GM23338 (cell line): ENCODE measurements at regions not wholly inside any gene's neighbourhood (a gene's known extent, or its start where the extent isn't known, plus 50 kb on each side); places are given as distances from the start of the nearest gene placed in this dataset.
A peak's percentile ranks its signal among the peaks of the same experiment; 100 is the strongest.

Experiments
- ATAC-seq: fragments of 200-7000 bp; cut with Tn5 transposase; 3 replicates; pipeline ENCODE4 v1.9.1; 2020
- DNase-seq: peaks from one replicate; pipeline ENCODE4 v3.0.0-alpha.2; 2015; ENCODE audit warnings: low spot score
- H2AFZ ChIP-seq: fragments of 200-600 bp; sonication (generic); 2 replicates; pipeline ENCODE4 v1.8.0; 2016; ENCODE audit warnings: antibody characterized with exemption, mild to moderate bottlenecking, moderate library complexity
- H3F3A ChIP-seq: fragments of 200-600 bp; sonication (generic); replicated peaks from 2 replicates; pipeline ENCODE4 v1.8.0; 2017; ENCODE audit warnings: antibody characterized with exemption, mixed run types, low read depth
- H3K27ac ChIP-seq: fragments of 200-600 bp; sonication (generic); 2 replicates; pipeline ENCODE4 v1.6.1; 2016; ENCODE audit warnings: low read depth
- H3K27me3 ChIP-seq: fragments of 200-600 bp; sonication (generic); 2 replicates; pipeline ENCODE4 v1.8.0; 2016; ENCODE audit warnings: mild to moderate bottlenecking, mixed run types, moderate library complexity; ENCODE audit not compliant: insufficient read depth
- H3K36me3 ChIP-seq: fragments of 200-600 bp; sonication (generic); 2 replicates; pipeline ENCODE4 v1.8.0; 2016; ENCODE audit warnings: mild to moderate bottlenecking; ENCODE audit not compliant: insufficient read depth
- H3K4me1 ChIP-seq: fragments of 200-600 bp; sonication (generic); 2 replicates; pipeline ENCODE4 v1.8.0; 2016; ENCODE audit warnings: mild to moderate bottlenecking, moderate library complexity; ENCODE audit not compliant: insufficient read depth
- H3K4me2 ChIP-seq: fragments of 200-600 bp; sonication (generic); 2 replicates; pipeline ENCODE4 v1.7.1; 2017; ENCODE audit warnings: mixed run types
- H3K4me3 ChIP-seq: fragments of 200-600 bp; sonication (generic); 2 replicates; pipeline ENCODE4 v1.6.1; 2016; ENCODE audit warnings: mixed run types
- H3K79me2 ChIP-seq: fragments of 200-600 bp; sonication (generic); replicated peaks from 2 replicates; pipeline ENCODE4 v1.8.0; 2017; ENCODE audit warnings: mild to moderate bottlenecking; ENCODE audit not compliant: insufficient read depth
- H3K9me2 ChIP-seq: fragments of 200-600 bp; sonication (generic); 2 replicates; pipeline ENCODE4 v1.8.0; 2017; ENCODE audit not compliant: insufficient read depth
- H4K20me1 ChIP-seq: fragments of 200-600 bp; sonication (generic); replicated peaks from 2 replicates; pipeline ENCODE4 v1.8.0; 2017; ENCODE audit warnings: mild to moderate bottlenecking; ENCODE audit not compliant: insufficient read depth
- H3K27ac Mint-ChIP-seq: 2 replicates; pipeline ENCODE4 v1.8.0; 2020; ENCODE audit warnings: inconsistent platforms, mild to moderate bottlenecking, moderate library complexity, mixed read lengths
- H3K27me3 Mint-ChIP-seq: 3 replicates; pipeline ENCODE4 v1.8.0; 2022; ENCODE audit warnings: low read depth, mild to moderate bottlenecking, moderate library complexity, mixed read lengths, inconsistent platforms; ENCODE audit not compliant: insufficient read depth, poor library complexity
- H3K36me3 Mint-ChIP-seq: 3 replicates; pipeline ENCODE4 v1.8.0; 2021; ENCODE audit warnings: low read depth, mild to moderate bottlenecking, inconsistent platforms, moderate library complexity, mixed read lengths
- H3K4me1 Mint-ChIP-seq: 3 replicates; pipeline ENCODE4 v1.8.0; 2020; ENCODE audit warnings: mild to moderate bottlenecking, inconsistent platforms, mixed read lengths
- H3K4me3 Mint-ChIP-seq: 3 replicates; pipeline ENCODE4 v1.8.0; 2021; ENCODE audit warnings: moderate library complexity, mild to moderate bottlenecking, inconsistent platforms, mixed read lengths
- H3K9me3 Mint-ChIP-seq: 3 replicates; pipeline ENCODE4 v1.8.0; 2020; ENCODE audit warnings: moderate library complexity, mild to moderate bottlenecking, inconsistent platforms, mixed read lengths
- CREB1 ChIP-seq: fragments of 250-450 bp; sonication (Bioruptor Pico); IDR thresholded peaks from 2 replicates; pipeline ENCODE4 v1.5.0; 2020; ENCODE audit warnings: low read depth, mild to moderate bottlenecking, moderate library complexity
- EZH2 ChIP-seq: fragments of 200-600 bp; sonication (generic); IDR thresholded peaks from one replicate; pipeline ENCODE4 v1.8.0; 2017; ENCODE audit warnings: antibody characterized with exemption, mild to moderate bottlenecking, low read depth; ENCODE audit not compliant: unreplicated experiment
- EZH2phosphoT487 ChIP-seq: fragments of 200-600 bp; sonication (generic); IDR thresholded peaks from one replicate; pipeline ENCODE4 v1.8.1; 2018; ENCODE audit warnings: antibody characterized with exemption; ENCODE audit not compliant: unreplicated experiment
- JUNB ChIP-seq: IDR thresholded peaks from one replicate; pipeline ENCODE4 v1.6.1; 2016; ENCODE audit warnings: antibody characterized with exemption; ENCODE audit not compliant: unreplicated experiment
- NANOG ChIP-seq: IDR thresholded peaks from 2 replicates; pipeline ENCODE4 v1.6.1; 2016; ENCODE audit warnings: antibody characterized with exemption, borderline replicate concordance
- REST ChIP-seq: IDR thresholded peaks from one replicate; pipeline ENCODE4 v1.6.1; 2018; ENCODE audit warnings: antibody characterized with exemption; ENCODE audit not compliant: unreplicated experiment
- STAT1 ChIP-seq: IDR thresholded peaks from one replicate; pipeline ENCODE4 v1.6.1; 2016; ENCODE audit warnings: antibody characterized with exemption; ENCODE audit not compliant: unreplicated experiment
- ZNF114 ChIP-seq: fragments of 250-450 bp; sonication (Bioruptor Pico); IDR thresholded peaks from 2 replicates; pipeline ENCODE4 v1.5.0; 2020; ENCODE audit warnings: mild to moderate bottlenecking, moderate library complexity
- ZNF331 ChIP-seq: fragments of 250-450 bp; sonication (Bioruptor Pico); IDR thresholded peaks from 2 replicates; pipeline ENCODE4 v1.5.0; 2020; ENCODE audit warnings: low read depth, mild to moderate bottlenecking, moderate library complexity
- ZNF462 ChIP-seq: fragments of 250-450 bp; sonication (Bioruptor Pico); IDR thresholded peaks from 2 replicates; pipeline ENCODE4 v1.5.0; 2020; ENCODE audit warnings: mild to moderate bottlenecking, moderate library complexity
- TF ChIP-seq, protein P1 (sequence below), 2 experiments: fragments of 200-600 bp in 1 of 2; sonication (generic) in 1 of 2; conservative IDR thresholded peaks; 2 replicates each; pipeline versions ENCODE4 v1.5.1 to v1.6.1; 2016 to 2017; ENCODE audit warnings: antibody characterized with exemption in 2 of 2, low read depth in 2 of 2, mild to moderate bottlenecking in 2 of 2, moderate library complexity in 1 of 2

DNA sequence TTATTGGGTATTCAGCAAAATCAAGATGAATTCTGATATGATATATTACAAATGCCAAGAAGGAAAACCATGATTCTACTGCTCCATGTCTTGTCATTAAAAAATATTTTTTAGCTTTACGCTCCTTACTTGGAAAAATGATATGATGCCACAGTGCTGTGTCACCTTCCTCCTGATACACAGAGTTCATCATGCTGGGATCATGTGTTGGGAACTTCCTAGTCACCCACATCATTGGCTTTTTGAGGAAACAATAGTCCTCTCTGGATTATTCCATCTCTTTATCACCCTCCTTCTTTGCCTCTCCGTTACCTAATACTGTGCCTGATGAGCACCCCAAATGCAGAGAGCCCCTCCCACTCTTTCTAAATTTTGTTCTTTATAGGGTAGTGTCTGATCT is 94.3 kb upstream of the PFN2 start (continued):
- TF ChIP-seq, protein P1, sequence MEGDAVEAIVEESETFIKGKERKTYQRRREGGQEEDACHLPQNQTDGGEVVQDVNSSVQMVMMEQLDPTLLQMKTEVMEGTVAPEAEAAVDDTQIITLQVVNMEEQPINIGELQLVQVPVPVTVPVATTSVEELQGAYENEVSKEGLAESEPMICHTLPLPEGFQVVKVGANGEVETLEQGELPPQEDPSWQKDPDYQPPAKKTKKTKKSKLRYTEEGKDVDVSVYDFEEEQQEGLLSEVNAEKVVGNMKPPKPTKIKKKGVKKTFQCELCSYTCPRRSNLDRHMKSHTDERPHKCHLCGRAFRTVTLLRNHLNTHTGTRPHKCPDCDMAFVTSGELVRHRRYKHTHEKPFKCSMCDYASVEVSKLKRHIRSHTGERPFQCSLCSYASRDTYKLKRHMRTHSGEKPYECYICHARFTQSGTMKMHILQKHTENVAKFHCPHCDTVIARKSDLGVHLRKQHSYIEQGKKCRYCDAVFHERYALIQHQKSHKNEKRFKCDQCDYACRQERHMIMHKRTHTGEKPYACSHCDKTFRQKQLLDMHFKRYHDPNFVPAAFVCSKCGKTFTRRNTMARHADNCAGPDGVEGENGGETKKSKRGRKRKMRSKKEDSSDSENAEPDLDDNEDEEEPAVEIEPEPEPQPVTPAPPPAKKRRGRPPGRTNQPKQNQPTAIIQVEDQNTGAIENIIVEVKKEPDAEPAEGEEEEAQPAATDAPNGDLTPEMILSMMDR (conservative IDR thresholded peaks at IDR 0.05; ENCODE audit: low read depth in 2 of 2), result no peak
- TF ChIP-seq EZH2phosphoT487 (no peak), EZH2 (no peak), REST (no peak), ZNF331 (CRISPR knock-in tag) (no peak), NANOG (no peak), STAT1 (no peak), ZNF114 (CRISPR knock-in tag) (no peak)

- Histone ChIP-seq H3K27me3 (no peaks in the 10 kb centered on the region), H3K9me2 (0 out of 2 replicates have a peak, but pooled peaks cover 3% of the 10 kb centered on the region), H3F3A (no peaks in the 10 kb centered on the region), H4K20me1 (no peaks in the 10 kb centered on the region), H3K4me3 (no peak overlapping the region), H3K79me2 (no peaks in the 10 kb centered on the region), H2AFZ (peak overlapping the region; percentile 6; the same call in 1 of the 2 replicates), H3K4me2 (no peak overlapping the region), H3K27ac (no peak overlapping the region), H3K4me1 (peaks cover 5% of the 10 kb centered on the region; the same call in 1 of the 2 replicates), H3K36me3 (no peaks in the 10 kb centered on the region)
- Mint-ChIP-seq H3K27me3 (no peaks in the 10 kb centered on the region), H3K4me1 (no peaks in the 10 kb centered on the region; the same call in 1 of the 3 replicates), H3K36me3 (no peaks in the 10 kb centered on the region), H3K4me3 (no peak overlapping the region), H3K9me3 (no peaks in the 10 kb centered on the region), H3K27ac (no peak overlapping the region)
- DNase-seq, result no peak
- no peak for ATAC-seq
- TF ChIP-seq ZNF331 (CRISPR knock-in tag), result no peak
- no peak for TF ChIP-seq REST
- no peak for TF ChIP-seq ZNF462
- TF ChIP-seq CREB1 (CRISPR knock-in tag), result no peak
- no peak for TF ChIP-seq JUNB
These were observed 92.5 kb upstream of the PFN2 start for GRCh38 chr3:150063237-150063636.
